ENCODE measurements at regions not wholly inside any gene's neighbourhood (a gene's known extent, or its start where the extent isn't known, plus 50 kb on each side); places are given as distances from the start of the nearest gene placed in this dataset.

DNA sequence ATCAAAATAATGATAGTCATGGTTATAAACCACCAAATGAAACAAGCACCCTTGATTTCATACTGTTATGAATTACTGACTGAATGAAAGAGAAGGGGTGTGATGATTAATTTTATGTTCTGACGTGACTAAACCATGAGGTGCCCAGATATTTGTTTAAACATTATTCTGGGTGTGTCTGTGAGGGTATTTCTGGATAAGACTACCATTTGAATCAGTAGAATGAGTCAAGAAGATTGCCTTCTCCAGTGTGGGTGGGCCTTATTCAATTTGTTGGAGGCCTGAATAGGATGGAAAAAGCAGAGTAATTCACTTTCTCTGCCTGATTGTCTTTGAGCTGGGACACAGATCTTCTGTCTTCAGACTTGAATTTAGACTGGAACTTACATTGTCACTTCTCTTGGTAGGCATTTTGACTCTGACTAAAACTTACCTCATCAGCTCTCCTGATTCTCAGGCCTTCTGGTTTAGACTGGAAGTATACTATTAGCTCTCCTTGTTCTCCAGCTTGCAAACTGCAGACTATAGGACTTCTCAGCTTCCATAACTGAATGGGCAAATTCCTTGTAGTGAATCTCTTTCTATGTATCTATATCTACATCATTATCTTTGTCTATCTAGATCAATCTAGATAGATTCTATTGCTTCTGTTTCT is 321.9 kb upstream of the TARS1 start:
- DNase-seq (ENCODE audit: low spot score) (no peak), ATAC-seq (no peak)
- Mint-ChIP-seq H3K4me3 (no peak overlapping the region), H3K4me1 (no peaks in the 10 kb centered on the region; the same call in 2 of the 3 replicates), H3K36me3 (ENCODE audit: low read depth) (no peaks in the 10 kb centered on the region), H3K27me3 (ENCODE audit: insufficient read depth, low read depth, poor library complexity) (peaks cover 3% of the 10 kb centered on the region), H3K9me3 (0 out of 3 replicates have a peak, but pooled peaks cover 4% of the 10 kb centered on the region), H3K27ac (no peak overlapping the region)
- H3K36me3 ChIP-seq (ENCODE audit: insufficient read depth): no peaks in the 10 kb centered on the region
- no peaks in the 10 kb centered on the region for H4K20me1 ChIP-seq (replicated peaks; ENCODE audit: insufficient read depth)
- H3K27ac ChIP-seq (ENCODE audit: low read depth): no peak overlapping the region
- H3K4me3 ChIP-seq: no peak overlapping the region
- peaks cover 9% of the 10 kb centered on the region for H3K9me2 ChIP-seq (ENCODE audit: insufficient read depth)
- no peak overlapping the region for H3K4me2 ChIP-seq
- no peaks in the 10 kb centered on the region for H3K79me2 ChIP-seq (replicated peaks; ENCODE audit: insufficient read depth)
- no peak overlapping the region for H2AFZ ChIP-seq
- TF ChIP-seq, protein P1, sequence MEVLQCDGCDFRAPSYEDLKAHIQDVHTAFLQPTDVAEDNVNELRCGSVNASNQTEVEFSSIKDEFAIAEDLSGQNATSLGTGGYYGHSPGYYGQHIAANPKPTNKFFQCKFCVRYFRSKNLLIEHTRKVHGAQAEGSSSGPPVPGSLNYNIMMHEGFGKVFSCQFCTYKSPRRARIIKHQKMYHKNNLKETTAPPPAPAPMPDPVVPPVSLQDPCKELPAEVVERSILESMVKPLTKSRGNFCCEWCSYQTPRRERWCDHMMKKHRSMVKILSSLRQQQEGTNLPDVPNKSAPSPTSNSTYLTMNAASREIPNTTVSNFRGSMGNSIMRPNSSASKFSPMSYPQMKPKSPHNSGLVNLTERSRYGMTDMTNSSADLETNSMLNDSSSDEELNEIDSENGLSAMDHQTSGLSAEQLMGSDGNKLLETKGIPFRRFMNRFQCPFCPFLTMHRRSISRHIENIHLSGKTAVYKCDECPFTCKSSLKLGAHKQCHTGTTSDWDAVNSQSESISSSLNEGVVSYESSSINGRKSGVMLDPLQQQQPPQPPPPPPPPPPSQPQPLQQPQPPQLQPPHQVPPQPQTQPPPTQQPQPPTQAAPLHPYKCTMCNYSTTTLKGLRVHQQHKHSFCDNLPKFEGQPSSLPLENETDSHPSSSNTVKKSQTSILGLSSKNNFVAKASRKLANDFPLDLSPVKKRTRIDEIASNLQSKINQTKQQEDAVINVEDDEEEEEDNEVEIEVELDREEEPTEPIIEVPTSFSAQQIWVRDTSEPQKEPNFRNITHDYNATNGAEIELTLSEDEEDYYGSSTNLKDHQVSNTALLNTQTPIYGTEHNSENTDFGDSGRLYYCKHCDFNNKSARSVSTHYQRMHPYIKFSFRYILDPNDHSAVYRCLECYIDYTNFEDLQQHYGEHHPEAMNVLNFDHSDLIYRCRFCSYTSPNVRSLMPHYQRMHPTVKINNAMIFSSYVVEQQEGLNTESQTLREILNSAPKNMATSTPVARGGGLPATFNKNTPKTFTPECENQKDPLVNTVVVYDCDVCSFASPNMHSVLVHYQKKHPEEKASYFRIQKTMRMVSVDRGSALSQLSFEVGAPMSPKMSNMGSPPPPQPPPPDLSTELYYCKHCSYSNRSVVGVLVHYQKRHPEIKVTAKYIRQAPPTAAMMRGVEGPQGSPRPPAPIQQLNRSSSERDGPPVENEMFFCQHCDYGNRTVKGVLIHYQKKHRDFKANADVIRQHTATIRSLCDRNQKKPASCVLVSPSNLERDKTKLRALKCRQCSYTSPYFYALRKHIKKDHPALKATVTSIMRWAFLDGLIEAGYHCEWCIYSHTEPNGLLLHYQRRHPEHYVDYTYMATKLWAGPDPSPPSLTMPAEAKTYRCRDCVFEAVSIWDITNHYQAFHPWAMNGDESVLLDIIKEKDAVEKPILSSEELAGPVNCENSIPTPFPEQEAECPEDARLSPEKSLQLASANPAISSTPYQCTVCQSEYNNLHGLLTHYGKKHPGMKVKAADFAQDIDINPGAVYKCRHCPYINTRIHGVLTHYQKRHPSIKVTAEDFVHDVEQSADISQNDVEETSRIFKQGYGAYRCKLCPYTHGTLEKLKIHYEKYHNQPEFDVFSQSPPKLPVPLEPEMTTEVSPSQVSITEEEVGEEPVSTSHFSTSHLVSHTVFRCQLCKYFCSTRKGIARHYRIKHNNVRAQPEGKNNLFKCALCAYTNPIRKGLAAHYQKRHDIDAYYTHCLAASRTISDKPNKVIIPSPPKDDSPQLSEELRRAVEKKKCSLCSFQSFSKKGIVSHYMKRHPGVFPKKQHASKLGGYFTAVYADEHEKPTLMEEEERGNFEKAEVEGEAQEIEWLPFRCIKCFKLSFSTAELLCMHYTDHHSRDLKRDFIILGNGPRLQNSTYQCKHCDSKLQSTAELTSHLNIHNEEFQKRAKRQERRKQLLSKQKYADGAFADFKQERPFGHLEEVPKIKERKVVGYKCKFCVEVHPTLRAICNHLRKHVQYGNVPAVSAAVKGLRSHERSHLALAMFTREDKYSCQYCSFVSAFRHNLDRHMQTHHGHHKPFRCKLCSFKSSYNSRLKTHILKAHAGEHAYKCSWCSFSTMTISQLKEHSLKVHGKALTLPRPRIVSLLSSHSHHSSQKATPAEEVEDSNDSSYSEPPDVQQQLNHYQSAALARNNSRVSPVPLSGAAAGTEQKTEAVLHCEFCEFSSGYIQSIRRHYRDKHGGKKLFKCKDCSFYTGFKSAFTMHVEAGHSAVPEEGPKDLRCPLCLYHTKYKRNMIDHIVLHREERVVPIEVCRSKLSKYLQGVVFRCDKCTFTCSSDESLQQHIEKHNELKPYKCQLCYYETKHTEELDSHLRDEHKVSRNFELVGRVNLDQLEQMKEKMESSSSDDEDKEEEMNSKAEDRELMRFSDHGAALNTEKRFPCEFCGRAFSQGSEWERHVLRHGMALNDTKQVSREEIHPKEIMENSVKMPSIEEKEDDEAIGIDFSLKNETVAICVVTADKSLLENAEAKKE (CRISPR knock-in tag; IDR thresholded peaks at IDR 0.05): no peak
- TF ChIP-seq NANOG (IDR thresholded peaks at IDR 0.05; ENCODE audit: borderline replicate concordance): no peak
- TF ChIP-seq STAT1 (IDR thresholded peaks at IDR 0.05; ENCODE audit: unreplicated experiment): no peak
- TF ChIP-seq, protein P2, sequence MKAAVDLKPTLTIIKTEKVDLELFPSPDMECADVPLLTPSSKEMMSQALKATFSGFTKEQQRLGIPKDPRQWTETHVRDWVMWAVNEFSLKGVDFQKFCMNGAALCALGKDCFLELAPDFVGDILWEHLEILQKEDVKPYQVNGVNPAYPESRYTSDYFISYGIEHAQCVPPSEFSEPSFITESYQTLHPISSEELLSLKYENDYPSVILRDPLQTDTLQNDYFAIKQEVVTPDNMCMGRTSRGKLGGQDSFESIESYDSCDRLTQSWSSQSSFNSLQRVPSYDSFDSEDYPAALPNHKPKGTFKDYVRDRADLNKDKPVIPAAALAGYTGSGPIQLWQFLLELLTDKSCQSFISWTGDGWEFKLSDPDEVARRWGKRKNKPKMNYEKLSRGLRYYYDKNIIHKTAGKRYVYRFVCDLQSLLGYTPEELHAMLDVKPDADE (IDR thresholded peaks at IDR 0.05): no peak
- no peak for TF ChIP-seq EZH2 (IDR thresholded peaks at IDR 0.05; ENCODE audit: low read depth, unreplicated experiment)
- no peak for TF ChIP-seq EZH2phosphoT487 (IDR thresholded peaks at IDR 0.05; ENCODE audit: unreplicated experiment)
- TF ChIP-seq, protein P3, sequence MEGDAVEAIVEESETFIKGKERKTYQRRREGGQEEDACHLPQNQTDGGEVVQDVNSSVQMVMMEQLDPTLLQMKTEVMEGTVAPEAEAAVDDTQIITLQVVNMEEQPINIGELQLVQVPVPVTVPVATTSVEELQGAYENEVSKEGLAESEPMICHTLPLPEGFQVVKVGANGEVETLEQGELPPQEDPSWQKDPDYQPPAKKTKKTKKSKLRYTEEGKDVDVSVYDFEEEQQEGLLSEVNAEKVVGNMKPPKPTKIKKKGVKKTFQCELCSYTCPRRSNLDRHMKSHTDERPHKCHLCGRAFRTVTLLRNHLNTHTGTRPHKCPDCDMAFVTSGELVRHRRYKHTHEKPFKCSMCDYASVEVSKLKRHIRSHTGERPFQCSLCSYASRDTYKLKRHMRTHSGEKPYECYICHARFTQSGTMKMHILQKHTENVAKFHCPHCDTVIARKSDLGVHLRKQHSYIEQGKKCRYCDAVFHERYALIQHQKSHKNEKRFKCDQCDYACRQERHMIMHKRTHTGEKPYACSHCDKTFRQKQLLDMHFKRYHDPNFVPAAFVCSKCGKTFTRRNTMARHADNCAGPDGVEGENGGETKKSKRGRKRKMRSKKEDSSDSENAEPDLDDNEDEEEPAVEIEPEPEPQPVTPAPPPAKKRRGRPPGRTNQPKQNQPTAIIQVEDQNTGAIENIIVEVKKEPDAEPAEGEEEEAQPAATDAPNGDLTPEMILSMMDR (conservative IDR thresholded peaks at IDR 0.05; ENCODE audit: low read depth in 2 of 2): no peak
- TF ChIP-seq, protein P4, sequence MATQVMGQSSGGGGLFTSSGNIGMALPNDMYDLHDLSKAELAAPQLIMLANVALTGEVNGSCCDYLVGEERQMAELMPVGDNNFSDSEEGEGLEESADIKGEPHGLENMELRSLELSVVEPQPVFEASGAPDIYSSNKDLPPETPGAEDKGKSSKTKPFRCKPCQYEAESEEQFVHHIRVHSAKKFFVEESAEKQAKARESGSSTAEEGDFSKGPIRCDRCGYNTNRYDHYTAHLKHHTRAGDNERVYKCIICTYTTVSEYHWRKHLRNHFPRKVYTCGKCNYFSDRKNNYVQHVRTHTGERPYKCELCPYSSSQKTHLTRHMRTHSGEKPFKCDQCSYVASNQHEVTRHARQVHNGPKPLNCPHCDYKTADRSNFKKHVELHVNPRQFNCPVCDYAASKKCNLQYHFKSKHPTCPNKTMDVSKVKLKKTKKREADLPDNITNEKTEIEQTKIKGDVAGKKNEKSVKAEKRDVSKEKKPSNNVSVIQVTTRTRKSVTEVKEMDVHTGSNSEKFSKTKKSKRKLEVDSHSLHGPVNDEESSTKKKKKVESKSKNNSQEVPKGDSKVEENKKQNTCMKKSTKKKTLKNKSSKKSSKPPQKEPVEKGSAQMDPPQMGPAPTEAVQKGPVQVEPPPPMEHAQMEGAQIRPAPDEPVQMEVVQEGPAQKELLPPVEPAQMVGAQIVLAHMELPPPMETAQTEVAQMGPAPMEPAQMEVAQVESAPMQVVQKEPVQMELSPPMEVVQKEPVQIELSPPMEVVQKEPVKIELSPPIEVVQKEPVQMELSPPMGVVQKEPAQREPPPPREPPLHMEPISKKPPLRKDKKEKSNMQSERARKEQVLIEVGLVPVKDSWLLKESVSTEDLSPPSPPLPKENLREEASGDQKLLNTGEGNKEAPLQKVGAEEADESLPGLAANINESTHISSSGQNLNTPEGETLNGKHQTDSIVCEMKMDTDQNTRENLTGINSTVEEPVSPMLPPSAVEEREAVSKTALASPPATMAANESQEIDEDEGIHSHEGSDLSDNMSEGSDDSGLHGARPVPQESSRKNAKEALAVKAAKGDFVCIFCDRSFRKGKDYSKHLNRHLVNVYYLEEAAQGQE (IDR thresholded peaks at IDR 0.05; ENCODE audit: unreplicated experiment): no peak
- no peak for TF ChIP-seq JUNB (IDR thresholded peaks at IDR 0.05; ENCODE audit: unreplicated experiment)
- no peaks in the 10 kb centered on the region for H3K27me3 ChIP-seq (ENCODE audit: insufficient read depth)
- no peaks in the 10 kb centered on the region for H3K4me1 ChIP-seq (ENCODE audit: insufficient read depth)
- no peaks in the 10 kb centered on the region for H3F3A ChIP-seq (replicated peaks; ENCODE audit: low read depth)

Measured in GM23338 (cell line).